Stimulated activated CD8-positive, alpha-beta memory T cell treated with anti-CD3 and anti-CD28 coated beads, Interleukin-4, amount 100 ng/mL, for 1 hour (primary cell): ENCODE measurements at regions not wholly inside any gene's neighbourhood (a gene's known extent, or its start where the extent isn't known, plus 50 kb on each side); places are given as distances from the start of the nearest gene placed in this dataset.
"Not testable (repeated sequence)": the region's sequence is repeated elsewhere in the genome, so short reads cannot be mapped to it uniquely, and the experiment has no call there.

ENCODE experiments used
- DNase-seq, 2 donors: peaks; one replicate each; pipeline ENCODE4 v3.0.0-alpha.2; 2020; ENCODE audit warnings: low read depth in 2 of 2, low spot score in 1 of 2

DNA sequence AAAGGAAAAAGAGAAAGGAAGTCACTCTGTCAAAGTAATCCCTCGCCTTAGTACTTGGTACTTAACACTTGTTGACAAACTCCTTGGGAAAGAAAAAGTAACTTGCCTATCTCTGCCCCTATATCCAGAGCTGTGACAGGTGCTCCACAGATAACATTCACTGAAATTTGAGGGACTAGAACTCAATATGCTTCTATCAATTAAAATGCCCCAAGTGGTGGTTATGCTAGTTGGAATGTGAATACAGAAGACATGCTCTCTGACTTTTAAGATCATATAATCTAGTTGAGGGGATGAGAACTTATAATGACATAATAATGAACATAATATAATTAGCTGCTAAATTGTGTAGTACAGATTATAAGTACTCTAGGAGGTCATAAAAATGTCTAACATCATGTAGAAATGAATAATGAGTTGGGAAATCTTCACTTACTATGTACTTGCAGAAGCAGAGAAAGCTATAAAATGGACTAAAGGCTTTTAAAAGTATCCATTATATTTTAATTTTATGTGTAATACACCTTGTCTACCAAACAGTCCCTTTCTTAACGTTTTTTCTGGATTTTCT, 153.1 kb upstream of the CCDC54 start:
- DNase-seq = no peak

DNA sequence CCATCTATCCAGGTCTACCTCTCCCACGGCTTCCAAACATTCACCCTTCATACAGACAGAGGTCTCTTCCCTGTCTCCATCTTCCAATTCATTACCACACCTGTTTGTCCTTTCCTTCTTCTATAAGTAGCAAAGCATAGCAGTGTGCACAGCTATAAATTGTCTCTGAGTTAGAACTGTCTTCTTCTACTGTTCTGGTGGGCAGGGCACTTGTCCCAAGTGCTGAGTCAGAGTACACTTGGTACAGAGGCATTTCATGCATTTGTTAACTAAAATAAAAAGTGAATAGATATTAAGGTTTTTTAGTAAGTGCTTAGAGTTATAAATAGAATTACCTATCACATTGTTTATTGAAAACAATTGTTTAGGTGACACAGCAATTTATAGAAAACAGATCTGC, 150.1 kb upstream of the CCDC54 start:
- no peak for DNase-seq

DNA sequence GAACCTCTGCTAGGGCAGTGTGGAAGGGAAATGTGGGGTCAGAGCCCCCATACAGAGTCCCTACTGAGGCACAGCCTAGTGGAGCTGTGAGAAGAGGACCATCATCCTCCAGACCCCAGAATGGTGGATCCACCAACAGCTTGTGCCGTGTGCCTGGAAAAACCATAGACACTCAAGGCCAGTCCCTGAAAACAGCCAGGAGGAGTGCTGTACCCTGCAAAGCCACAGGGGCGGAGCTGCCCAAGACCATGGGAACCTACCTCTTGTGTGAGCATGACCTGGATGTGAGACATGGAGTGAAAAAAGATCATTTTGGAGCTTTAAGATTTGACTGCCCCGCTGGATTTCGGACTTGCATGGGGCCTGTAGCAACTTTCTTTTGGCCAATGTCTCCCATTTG, 143.4 kb upstream of the CCDC54 start:
- not testable (repeated sequence) for DNase-seq

DNA sequence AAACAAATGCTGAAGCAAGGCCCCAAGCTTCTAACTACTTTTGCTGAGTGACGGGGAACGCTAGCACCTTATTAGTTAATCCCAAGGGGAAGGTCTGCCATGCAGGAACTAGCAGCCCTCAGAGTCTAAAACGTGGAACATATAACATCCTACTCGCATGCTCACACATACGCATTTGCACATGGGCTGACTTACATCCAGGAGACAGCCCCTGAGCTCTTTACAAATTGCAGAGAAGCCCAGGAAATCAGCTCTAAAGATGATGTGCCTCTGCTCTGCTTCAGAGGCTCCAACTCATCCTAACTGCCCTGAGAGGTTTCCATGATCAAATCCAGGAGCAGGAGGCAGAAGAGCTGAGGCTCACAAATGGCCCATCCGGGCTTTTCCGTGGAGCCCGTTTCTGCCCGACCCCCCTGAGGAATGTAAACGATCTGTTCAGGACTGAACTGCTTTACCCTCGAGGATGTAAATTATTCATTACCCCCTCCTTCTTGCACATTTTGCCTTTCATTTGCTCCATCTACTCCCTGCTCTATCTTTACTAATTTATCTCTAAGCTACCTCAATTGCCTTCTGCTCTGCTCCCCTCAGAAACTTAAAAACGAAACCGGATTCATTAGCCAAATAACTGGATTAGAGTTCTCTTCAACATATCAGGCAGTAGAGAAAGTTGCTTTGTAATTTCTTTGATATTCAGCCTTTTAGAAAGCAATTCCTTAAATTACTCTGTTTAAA, 141.9 kb upstream of the CCDC54 start:
- DNase-seq = no peak

DNA sequence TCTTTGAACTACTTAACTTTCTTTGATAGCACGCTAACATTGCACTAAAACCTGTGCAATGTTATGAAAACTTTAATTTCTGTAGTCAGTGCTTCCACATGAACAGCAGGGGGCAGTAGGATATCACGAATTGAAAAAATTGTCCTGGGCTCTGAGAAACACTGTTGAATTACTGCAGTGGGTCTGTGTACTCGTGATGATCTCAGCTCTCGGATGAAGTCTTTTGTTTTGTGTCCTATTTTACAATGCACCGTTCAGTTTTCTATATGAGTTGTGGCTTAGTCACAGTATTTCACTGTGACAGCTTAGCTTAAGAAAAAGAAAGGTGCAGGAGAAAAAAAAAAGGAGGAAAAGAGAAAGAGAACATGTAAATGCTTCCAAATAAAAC, 141.3 kb upstream of the CCDC54 start:
- DNase-seq = no peak

DNA sequence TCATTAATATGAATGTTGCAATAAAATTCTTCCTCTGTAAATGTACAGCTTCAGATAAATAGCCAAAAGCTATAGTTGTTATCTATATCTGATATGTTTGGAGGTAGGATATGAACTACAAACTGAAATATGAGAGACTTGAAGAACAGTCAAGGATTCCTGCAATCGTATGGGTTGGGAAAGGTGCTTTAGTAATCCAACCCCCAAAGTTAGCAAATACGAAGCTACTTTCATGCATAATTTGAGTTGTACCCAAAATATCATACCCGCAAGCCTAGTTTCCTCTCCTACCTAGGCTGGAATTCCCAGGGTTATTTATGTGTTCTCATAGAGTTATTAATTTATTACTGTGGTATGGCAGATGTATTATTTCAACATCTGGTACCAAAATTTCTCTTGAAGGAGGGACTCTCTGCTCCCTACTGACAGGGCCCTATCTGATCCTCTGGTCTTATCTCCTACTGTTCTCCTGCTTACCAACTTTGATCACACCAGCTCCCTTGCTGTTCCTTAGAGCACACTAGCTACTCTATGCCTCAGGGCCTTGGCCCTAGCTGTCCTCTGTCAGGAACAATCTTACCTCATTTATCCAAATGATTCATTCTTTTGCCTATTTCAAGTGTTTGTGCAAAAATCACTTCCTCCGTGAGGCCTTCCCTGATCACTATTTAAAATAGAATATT, 140.4 kb upstream of the CCDC54 start:
- no peak for DNase-seq

DNA sequence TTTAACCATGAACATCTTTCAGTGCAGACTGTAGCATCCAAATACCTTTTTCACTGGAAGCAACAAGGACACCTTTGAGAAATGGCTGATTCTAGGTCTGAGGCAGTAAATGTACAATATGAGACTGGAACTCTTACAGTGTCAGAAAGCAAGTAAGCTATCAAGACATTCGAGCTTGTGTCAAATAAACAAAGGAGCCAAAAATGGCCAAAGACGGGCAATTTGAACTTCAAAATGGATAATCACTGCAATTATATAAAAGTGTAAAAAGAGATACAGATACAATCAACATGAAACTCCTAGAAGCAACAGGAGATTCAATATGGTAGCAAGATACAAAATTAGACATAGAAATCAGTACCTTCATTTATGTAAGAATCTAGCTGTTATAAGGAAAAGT, 138.5 kb upstream of the CCDC54 start:
- DNase-seq = no peak

DNA sequence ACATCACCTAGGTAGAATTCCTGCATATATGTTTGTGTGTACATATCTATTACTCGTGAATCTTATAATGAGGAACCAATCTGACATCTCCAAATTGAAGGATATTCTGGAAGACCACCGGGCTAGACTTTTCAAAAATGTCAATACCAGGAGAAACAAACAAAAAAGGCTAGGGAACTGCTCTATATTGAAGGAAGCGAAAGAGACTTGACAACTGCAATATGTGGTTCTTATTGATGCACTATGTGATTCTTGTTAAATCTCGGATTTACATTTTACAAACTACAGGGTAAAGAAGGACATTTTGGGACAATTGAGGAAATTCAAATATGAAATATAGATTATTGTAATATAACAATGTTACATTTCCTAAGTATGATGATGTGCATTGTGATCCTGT, 137.5 kb upstream of the CCDC54 start:
- no peak for DNase-seq

DNA sequence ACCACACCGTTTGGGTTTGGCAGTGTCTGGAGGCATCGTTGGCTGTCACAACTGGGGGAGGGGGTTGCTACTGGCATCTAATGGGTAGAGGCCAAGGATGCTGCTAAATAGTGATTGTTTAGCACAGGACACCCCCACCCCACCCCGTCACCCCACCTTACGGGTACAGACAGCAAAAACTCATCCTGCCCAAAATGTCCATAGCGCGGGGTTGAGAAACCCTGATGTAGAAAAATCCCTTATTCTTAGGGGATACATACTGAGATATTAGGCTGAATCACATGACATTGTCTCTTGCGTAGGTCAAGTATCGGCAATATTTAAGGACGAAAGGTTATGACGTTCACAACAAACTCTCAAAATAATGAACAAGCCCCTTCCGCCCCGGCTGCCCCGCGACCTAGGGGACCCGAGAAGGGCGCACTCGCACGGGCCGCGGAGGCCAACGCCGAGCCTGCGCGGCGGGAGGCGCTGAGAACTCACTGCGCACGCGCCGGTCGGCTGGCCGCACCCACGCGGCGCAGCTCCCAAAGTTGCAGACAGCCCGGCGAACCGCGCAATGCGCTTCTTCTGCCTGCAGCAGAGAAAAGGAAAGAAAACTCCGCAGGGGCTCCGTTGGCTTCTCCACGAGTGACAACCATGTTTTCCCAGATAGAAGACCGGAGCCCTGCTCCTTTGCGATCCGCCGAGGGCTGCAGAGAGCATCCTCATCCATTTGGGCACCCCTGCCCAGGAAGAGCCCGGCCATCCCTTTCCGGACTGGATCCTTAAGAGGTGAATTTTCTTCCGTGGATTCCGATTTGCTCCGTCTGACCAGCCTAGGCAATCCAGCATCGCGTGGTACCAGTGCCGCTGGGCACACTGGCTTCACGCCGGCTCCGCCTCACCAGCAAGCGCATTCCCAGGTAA, 136.8 kb upstream of the CCDC54 start:
- DNase-seq = peak; percentile 23 to 47

DNA sequence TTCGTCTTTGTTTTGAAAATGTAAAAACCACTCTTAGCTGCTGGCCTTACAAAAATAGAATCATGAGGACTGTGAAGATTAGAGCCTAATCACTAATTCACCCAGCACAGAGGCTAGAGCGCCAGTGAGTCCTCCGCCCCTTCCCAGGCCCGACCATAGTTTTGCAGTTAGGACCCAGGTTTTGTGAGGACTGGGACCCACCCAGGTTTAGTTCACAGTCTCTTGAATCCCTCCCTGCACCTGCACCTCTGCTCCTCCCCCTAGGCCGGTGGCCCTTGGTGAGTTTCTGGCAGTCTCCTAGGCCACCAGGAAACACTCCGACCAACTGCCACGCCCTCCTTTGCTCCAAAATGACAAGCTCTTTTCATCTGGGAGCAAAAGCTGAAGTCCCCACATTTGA, 136.0 kb upstream of the CCDC54 start:
- DNase-seq = no peak

DNA sequence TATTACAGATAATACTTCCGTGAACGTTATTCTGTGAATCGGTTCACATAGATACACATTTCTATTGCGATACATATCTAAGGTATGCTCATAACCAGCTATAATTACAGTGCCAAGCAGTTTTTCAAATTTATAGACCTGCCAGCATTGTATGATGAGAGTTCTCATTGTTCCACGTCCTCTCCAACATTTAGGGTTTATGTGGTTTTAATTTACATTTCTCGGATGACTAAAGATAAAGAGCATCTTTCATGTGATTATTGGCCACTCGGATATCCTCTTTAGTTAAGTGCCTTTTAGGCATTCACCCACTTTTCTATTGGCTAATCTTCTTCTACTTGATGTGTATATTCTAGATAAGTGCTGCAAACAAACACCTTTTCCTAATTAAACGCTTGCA, 134.7 kb upstream of the CCDC54 start:
- no peak for DNase-seq

DNA sequence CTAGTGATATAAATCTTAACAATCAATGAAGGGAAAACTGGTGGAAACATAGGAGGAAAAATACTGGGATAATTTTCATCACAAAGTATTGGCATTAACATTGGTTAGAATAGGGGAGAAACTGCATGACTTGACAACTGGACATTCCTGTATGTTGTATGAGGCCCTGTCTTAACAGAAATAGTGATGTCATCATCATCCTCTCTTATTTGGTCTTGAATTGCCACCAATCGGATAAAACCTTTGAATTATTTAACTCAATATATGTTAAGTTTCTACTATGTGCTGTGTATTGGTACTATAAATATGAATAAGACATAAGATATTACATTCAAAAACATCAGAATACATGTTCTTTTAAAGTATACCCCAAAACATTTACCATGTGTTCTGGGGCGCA, 130.1 kb upstream of the CCDC54 start:
- DNase-seq = no peak

DNA sequence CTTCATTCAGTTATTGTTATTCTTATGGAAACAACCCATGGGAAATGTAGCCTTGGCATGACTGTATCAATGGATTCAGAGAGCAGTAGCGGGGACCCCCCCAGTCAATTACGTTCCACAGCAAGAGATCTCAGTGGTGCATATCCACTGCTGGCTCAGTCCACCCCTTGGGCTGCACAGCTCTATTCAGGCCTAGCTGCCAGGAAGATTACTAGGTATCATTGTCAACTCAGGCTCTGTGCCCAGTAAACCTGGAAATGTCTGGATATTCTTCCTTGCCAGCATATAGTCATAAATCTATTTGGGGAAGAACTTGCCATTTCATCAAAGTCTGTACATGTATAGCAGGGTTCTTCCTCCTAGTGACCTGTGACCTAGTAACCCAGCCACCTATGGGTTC, 128.1 kb upstream of the CCDC54 start:
- no peak for DNase-seq

DNA sequence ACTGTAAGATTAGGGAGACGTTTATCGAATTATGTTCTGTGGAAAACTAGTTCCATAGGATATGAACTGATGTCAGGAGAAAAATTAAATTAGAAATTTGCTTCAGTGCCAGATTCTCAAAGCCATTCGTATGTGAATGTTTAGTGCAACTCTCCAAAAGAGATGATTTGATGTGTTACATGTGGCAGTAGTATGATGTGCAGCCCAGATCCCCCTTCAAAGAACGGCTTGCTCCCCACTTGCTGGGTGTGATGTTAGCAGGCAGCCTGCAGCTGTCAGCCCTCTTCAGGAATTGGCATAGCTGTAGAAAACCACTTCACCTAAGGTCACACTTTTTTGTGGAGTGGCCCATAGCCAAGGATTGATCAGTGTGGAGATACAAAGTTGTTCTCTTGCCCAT, 127.0 kb upstream of the CCDC54 start:
- DNase-seq = no peak

DNA sequence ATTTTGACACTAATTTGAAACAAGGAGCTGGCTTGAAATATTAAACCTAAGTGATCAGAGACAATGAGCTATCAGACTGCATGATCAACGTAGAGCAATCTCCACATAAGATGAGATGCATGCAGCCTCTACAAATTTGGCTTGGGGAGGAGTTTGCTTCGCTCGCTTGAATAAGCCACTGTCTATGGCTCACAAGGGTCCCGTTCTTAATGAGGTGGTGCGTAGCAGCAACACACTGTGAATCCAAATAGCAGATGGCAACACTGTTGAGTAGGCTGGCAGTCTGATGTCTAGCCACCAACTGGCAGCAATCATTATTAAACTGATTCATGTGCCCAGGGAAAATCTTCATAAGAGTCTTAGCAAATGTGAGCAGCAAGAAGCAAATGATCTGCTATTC, 125.4 kb upstream of the CCDC54 start:
- DNase-seq = no peak

DNA sequence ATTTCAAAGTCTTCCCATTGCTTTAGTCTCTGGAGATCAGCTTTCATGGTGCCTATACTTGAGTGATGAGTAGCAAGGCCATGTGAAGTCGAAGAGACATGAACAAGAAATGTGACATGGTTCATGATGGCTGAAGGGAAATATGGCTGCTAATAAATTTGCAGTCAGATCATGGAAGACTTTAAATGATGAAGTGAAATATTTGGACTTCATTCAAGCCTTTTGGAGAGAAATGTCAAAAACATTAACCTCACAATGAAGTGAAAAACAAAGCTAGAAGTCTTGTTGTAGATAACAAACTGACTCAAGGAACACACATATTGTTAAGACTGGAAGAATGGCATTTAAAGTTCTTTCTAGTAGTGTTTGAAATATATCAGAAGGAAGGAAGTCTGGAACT, 120.3 kb upstream of the CCDC54 start:
- no peak for DNase-seq

DNA sequence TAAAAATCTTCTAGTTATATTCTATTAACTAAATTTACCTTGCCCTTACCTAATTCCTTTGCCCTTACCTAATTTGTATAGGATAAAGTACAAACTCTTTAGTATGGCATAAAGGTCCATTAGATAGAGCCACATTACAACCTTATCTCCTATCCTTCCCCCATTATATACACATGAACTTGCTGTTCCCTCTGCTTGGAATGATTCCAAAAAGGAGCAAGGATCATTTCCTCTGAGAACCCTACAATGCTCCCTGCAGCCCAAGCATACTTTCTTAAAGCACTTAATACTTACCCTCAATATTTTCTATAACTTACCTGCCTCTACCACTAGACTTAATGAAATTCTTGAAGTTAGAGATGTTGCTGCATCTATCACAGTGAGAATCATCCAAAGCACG, 118.9 kb upstream of the CCDC54 start:
- no peak for DNase-seq

DNA sequence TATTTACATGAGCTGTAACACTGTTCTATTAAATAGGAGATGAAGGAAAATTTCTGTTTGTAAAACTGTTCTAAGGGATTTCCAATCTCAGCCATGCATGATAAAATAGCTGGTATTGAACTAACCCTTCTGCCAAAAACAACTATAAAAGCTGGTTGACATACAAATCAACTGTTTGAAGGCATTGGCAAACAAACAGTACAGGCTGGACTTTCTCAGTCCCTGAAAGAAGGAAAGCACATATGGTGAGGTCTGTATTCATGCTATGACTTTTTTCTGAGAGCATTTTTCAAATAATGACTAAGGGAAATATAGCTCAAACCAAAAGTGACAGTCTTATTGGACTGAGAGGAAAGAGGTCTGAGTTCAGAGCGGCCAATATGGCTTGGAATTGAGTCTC, 117.0 kb upstream of the CCDC54 start:
- DNase-seq = no peak

DNA sequence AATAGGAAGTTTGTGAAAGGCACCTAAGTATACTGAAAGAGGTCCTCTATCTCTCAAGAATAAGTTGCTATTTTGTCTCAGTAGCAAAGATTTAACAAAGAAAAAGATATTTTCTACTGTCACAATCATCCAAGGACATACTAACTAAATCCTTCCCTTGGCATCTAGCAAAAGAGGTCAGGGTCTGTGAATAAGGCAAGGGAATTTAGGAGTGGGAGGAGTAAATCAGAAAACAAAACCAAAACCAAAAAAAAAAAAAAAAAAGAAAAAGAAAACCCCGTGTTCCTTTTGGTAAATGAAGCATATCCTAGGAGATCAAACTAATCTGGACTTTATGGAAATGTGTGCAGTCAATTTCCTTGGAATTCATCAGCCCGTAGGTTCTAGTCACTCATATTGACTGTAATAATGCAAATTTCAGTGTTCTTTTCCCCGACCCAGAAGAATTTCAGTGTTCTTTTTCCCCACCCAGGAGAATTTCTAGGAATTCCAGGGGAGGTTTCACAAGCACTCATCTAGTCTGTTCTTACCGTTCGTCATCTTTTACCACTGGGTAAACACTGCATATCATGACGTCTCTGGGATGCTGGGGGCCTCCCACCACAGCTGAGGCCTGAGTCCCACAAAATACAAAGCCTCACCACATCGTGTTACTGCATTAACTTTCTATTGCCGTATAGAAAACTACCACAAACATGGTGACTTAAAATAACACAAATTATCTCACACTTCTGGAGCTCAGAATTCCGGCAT, 113.8 kb upstream of the CCDC54 start:
- no peak for DNase-seq

DNA sequence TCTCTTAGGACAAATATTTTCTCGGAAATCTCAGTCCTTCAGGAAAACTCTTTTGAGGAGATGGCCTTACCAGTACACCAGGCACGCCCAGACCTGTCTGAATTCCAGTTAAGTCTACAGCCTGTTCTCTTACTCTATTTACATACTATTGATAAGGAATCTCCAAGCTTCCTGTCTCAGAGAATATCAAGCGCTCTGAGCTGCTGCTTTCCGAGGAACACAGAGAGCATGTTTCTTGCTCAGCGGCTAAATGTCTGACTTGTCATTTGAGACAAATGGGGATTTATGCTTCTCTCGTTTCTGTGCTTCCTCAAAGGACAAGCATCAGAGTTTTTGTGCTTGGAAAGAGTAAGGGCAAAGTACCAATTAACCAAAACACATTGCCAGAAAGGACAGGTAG, 112.4 kb upstream of the CCDC54 start:
- DNase-seq = no peak

DNA sequence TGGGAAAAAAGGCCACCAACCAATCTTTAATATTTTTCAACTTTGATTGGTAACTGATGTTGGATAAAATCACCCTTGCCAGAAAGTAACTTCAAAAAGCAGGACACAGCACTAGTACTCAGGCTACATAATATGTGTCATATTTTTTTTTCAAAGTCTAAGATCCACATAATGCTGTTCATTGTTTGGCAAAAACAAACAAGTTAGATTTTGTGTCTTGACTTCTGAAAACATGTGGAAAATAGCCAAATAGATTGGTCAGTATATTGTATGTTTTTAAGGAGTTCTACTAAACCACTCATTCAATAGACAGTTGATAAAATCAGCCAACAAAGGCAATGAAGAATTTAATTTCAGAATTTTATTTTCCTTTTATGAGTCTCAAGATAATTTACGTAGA, 111.7 kb upstream of the CCDC54 start:
- no peak for DNase-seq
